ENCODE measurements at regions not wholly inside any gene's neighbourhood (a gene's known extent, or its start where the extent isn't known, plus 50 kb on each side); places are given as distances from the start of the nearest gene placed in this dataset.

DNA sequence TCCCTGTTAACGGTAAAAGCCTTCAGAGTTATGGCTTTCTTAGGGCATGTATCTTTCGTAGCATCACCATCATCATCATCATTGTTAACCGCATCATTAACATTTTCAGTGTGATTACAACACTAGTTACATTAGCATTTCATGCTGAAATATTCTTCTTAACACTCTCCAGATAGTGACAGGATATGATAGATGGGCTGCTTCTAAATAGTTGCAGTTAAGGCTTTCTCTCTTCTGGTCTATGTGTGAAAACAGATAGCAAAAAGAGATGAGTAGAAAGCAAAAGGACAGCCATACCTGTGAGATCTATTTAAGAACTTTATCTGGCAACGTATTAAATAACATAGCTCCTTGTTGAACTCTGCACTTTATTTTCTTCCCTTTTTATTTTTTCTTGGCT is 1069.8 kb downstream of the ADGRL3 start:
- no peak overlapping the region for H3K4me3 ChIP-seq
- no peaks in the 10 kb centered on the region for H3K36me3 ChIP-seq (ENCODE audit: low read depth, missing control alignments)
- TF ChIP-seq, protein P1, sequence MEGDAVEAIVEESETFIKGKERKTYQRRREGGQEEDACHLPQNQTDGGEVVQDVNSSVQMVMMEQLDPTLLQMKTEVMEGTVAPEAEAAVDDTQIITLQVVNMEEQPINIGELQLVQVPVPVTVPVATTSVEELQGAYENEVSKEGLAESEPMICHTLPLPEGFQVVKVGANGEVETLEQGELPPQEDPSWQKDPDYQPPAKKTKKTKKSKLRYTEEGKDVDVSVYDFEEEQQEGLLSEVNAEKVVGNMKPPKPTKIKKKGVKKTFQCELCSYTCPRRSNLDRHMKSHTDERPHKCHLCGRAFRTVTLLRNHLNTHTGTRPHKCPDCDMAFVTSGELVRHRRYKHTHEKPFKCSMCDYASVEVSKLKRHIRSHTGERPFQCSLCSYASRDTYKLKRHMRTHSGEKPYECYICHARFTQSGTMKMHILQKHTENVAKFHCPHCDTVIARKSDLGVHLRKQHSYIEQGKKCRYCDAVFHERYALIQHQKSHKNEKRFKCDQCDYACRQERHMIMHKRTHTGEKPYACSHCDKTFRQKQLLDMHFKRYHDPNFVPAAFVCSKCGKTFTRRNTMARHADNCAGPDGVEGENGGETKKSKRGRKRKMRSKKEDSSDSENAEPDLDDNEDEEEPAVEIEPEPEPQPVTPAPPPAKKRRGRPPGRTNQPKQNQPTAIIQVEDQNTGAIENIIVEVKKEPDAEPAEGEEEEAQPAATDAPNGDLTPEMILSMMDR (IDR thresholded peaks at IDR 0.05), result no peak
- TF ChIP-seq POLR2A (IDR thresholded peaks at IDR 0.05), result no peak
- DNase-seq, result no peak
- WGBS, 2 donors, result 87 to 90% methylated on average over 4 of the region's 4 CpGs
- H3K9me3 ChIP-seq, result no peaks in the 10 kb centered on the region
- intact Hi-C loops (cut with DNase I; ENCODE audit: low total_unique reads), result no loop called here
- no peaks in the 10 kb centered on the region for H3K4me1 ChIP-seq
- H3K27me3 ChIP-seq, result no peaks in the 10 kb centered on the region
- H3K27ac ChIP-seq, result no peak overlapping the region

DNA sequence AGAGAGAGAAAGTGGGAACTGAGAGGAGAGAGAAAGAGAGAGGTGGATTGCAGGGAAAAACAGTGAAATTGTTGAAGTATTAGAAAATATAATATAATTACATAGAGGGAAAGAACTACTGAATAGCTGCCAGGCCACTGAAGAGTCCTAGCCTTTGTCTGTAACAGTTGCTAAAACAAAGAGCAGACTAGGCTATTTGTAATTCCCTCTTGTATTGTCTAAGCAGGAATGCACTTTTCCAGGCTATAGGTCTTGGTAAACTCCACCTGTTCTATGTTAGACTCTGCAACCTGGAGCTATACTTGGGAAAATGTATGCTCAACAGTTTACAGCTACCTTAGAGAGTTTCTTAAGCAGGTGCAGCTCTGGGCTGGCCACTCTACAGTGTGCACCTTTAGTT is 1063.3 kb downstream of the ADGRL3 start:
- Histone ChIP-seq H3K27me3 (no peaks in the 10 kb centered on the region), H3K4me1 (no peaks in the 10 kb centered on the region), H3K4me3 (no peak overlapping the region), H3K9me3 (no peaks in the 10 kb centered on the region), H3K27ac (no peak overlapping the region), H3K36me3 (ENCODE audit: low read depth, missing control alignments) (no peaks in the 10 kb centered on the region)
- TF ChIP-seq, protein P1 (IDR thresholded peaks at IDR 0.05), result no peak
- no peak for TF ChIP-seq POLR2A (IDR thresholded peaks at IDR 0.05)
- DNase-seq, result no peak
- intact Hi-C loops (cut with DNase I; ENCODE audit: low total_unique reads), result no loop called here

DNA sequence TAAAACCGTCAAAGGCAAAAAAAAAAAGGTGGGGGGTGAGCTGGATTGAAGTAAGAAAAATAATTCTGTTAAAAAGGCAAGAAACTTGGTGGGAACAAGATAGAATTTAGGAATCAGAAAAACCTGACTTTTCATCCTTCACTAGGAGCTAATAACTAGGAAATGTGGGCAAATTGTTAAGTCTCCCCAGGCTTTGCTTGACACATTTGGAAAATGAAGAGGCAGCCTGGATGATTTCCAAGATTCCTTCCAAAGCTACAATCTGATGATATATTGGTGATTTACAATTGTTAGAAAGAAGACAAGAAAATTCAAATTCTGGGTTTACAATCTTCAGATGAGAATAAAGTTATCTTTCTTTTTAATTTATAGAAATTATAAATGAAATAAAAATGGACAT is 1062.5 kb downstream of the ADGRL3 start:
- Histone ChIP-seq H3K36me3 (ENCODE audit: low read depth, missing control alignments) (no peaks in the 10 kb centered on the region), H3K27ac (no peak overlapping the region), H3K4me1 (no peaks in the 10 kb centered on the region), H3K27me3 (no peaks in the 10 kb centered on the region), H3K9me3 (no peaks in the 10 kb centered on the region), H3K4me3 (no peak overlapping the region)
- no peak for TF ChIP-seq POLR2A (IDR thresholded peaks at IDR 0.05)
- TF ChIP-seq, protein P1 (IDR thresholded peaks at IDR 0.05), result no peak
- 67 to 83% methylated on average over 1 of the region's 1 CpG for WGBS, 2 donors
- no peak for DNase-seq
- intact Hi-C loops (cut with DNase I; ENCODE audit: low total_unique reads), result no loop called here

DNA sequence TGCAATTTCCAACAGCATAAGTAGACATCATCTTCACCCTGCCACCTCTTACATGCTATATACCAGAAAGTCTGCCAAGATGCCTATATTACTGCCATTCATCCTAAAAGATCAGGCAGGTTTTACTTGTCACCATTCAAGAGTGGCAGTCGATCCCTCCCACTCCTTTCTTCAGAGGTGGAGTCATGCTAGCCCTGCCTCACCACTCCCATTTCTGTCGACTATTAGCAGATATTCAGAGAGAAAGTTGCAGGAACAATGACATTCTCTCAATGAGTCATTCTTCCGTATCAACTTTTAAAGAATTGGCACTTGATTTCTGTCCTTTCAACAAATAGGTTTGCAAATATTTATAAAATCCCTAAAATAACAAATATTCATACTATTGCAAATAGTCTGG is 1060.1 kb downstream of the ADGRL3 start:
- H3K27ac ChIP-seq, result no peak overlapping the region
- TF ChIP-seq POLR2A (IDR thresholded peaks at IDR 0.05), result no peak
- TF ChIP-seq, protein P1 (IDR thresholded peaks at IDR 0.05), result no peak
- H3K27me3 ChIP-seq, result no peaks in the 10 kb centered on the region
- H3K4me1 ChIP-seq, result no peaks in the 10 kb centered on the region
- H3K4me3 ChIP-seq, result no peak overlapping the region
- intact Hi-C loops (cut with DNase I; ENCODE audit: low total_unique reads), result no loop called here
- 77 to 84% methylated on average over 3 of the region's 3 CpGs for WGBS, 2 donors
- H3K36me3 ChIP-seq (ENCODE audit: low read depth, missing control alignments), result no peaks in the 10 kb centered on the region
- no peaks in the 10 kb centered on the region for H3K9me3 ChIP-seq
- no peak for DNase-seq

DNA sequence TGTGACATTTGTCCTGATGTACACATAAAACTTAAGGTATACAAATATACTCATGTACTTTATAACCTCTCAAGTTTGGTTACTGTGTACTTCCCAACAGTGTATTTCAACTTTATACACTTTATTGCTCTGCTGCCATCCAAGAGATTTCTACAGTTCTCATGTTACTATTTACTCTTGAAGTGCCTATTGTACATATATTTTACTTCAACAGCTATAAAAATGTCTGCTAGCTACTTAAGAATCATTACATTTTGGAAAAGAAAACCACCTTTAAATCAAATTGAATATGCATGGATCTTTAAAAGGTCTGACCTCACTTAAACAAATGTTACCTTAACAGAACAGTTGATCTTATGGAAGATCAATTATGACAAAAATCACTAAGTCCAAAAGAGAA is 1056.4 kb downstream of the ADGRL3 start:
- intact Hi-C loops (cut with DNase I; ENCODE audit: low total_unique reads), result no loop called here
- no peaks in the 10 kb centered on the region for H3K27me3 ChIP-seq
- DNase-seq, result no peak

More for the DNA sequence above, 1056.4 kb downstream of the ADGRL3 start:
- H3K27ac ChIP-seq, result no peak overlapping the region
- H3K9me3 ChIP-seq, result no peaks in the 10 kb centered on the region
- H3K4me3 ChIP-seq, result no peak overlapping the region
- no peaks in the 10 kb centered on the region for H3K4me1 ChIP-seq
- TF ChIP-seq POLR2A (IDR thresholded peaks at IDR 0.05), result no peak
- TF ChIP-seq, protein P1 (IDR thresholded peaks at IDR 0.05), result no peak
- no peaks in the 10 kb centered on the region for H3K36me3 ChIP-seq (ENCODE audit: low read depth, missing control alignments)

Measured in testis (tissue), 2 donors.